Fibroblast of lung (primary cell): ENCODE measurements at regions not wholly inside any gene's neighbourhood (a gene's known extent, or its start where the extent isn't known, plus 50 kb on each side); places are given as distances from the start of the nearest gene placed in this dataset.
"Not testable (repeated sequence)": the region's sequence is repeated elsewhere in the genome, so short reads cannot be mapped to it uniquely, and the experiment has no call there.

Experiments used
- DNase-seq, 2 donors: peaks; one replicate each; pipeline versions ENCODE4 v3.0.0 to v3.0.0-alpha.2; 2010; ENCODE audit warnings: low read depth in 2 of 2
- H2AFZ ChIP-seq: 2 replicates; pipeline ENCODE4 v1.5.1; 2012; ENCODE audit warnings: low read length, control low read depth, inconsistent platforms
- H3K27ac ChIP-seq: 2 replicates; pipeline ENCODE4 v1.5.1; 2011; ENCODE audit warnings: low read length, control low read depth; ENCODE audit not compliant: insufficient read depth
- H3K27me3 ChIP-seq: 2 replicates; pipeline ENCODE4 v1.5.1; 2011; ENCODE audit warnings: mild to moderate bottlenecking, low read length; ENCODE audit not compliant: control insufficient read depth, insufficient read depth
- H3K36me3 ChIP-seq: 2 replicates; pipeline ENCODE4 v1.5.1; 2011; ENCODE audit warnings: low read length; ENCODE audit not compliant: control insufficient read depth, insufficient read depth
- H3K4me1 ChIP-seq: 2 replicates; pipeline ENCODE4 v1.5.1; 2011; ENCODE audit warnings: low read length; ENCODE audit not compliant: control insufficient read depth, insufficient read depth; ENCODE audit errors: extremely low read depth
- H3K4me2 ChIP-seq: 2 replicates; pipeline ENCODE4 v1.5.1; 2011; ENCODE audit warnings: low read length, control low read depth; ENCODE audit not compliant: insufficient read depth; ENCODE audit errors: extremely low read depth
- H3K4me3 ChIP-seq, 4 experiments: fragments of 200-600 bp in 1 of 4; sonication (generic) in 1 of 4; replicated peaks in 1 of 4; 2 replicates each; pipeline ENCODE4 v1.5.1; 2011 to 2016; ENCODE audit warnings: low read length in 4 of 4, low read depth in 3 of 4, mild to moderate bottlenecking in 3 of 4, control low read depth in 2 of 4, inconsistent platforms in 1 of 4, mixed read lengths in 1 of 4; ENCODE audit not compliant: insufficient read depth in 1 of 4; ENCODE audit errors: control extremely low read depth in 1 of 4
- H3K79me2 ChIP-seq: 2 replicates; pipeline ENCODE4 v1.5.1; 2012; ENCODE audit warnings: mild to moderate bottlenecking, low read length, inconsistent platforms; ENCODE audit not compliant: control insufficient read depth, insufficient read depth
- H3K9ac ChIP-seq: 2 replicates; pipeline ENCODE4 v1.5.1; 2011; ENCODE audit warnings: mild to moderate bottlenecking, low read length, control low read depth; ENCODE audit not compliant: insufficient read depth
- H3K9me3 ChIP-seq: 2 replicates; pipeline ENCODE4 v1.5.1; 2012; ENCODE audit warnings: low read depth, low read length; ENCODE audit not compliant: control insufficient read depth, insufficient read depth
- H4K20me1 ChIP-seq: 2 replicates; pipeline ENCODE4 v1.5.1; 2011; ENCODE audit warnings: low read length; ENCODE audit not compliant: control insufficient read depth, insufficient read depth; ENCODE audit errors: extremely low read depth
- CTCF ChIP-seq, 2 donors: IDR thresholded peaks in 1 of 2; conservative IDR thresholded peaks in 1 of 2; 1 replicate in 1 of 2; 2 replicates in 1 of 2; pipeline ENCODE4 v1.5.1; 2011 to 2012; ENCODE audit warnings: low read length in 2 of 2, control low read depth in 1 of 2, inconsistent platforms in 1 of 2, low read depth in 1 of 2, mild to moderate bottlenecking in 1 of 2
- EZH2 ChIP-seq: IDR thresholded peaks from 2 replicates; pipeline ENCODE4 v1.5.1; 2012; ENCODE audit warnings: low read length, control low read depth, mild to moderate bottlenecking; ENCODE audit errors: missing control alignments

- H3K4me1 ChIP-seq, result no peaks in the 10 kb centered on the region
- no peaks in the 10 kb centered on the region for H3K9me3 ChIP-seq
- no peak overlapping the region for H2AFZ ChIP-seq
- no peak for TF ChIP-seq EZH2
- no peak for TF ChIP-seq CTCF (conservative IDR thresholded peaks at IDR 0.05 in 1 of 2, IDR thresholded peaks at IDR 0.05 in 1 of 2; ENCODE audit: low read depth in 1 of 2, low read length in 2 of 2)
- H3K4me3 ChIP-seq, result no peak overlapping the region
- H3K4me2 ChIP-seq, result no peak overlapping the region
- no peaks in the 10 kb centered on the region for H3K36me3 ChIP-seq
- no peaks in the 10 kb centered on the region for H3K27me3 ChIP-seq
- no peak overlapping the region for H3K9ac ChIP-seq
- DNase-seq, result no peak
- H4K20me1 ChIP-seq, result no peaks in the 10 kb centered on the region
- H3K79me2 ChIP-seq, result no peaks in the 10 kb centered on the region
- H3K27ac ChIP-seq, result no peak overlapping the region
Observed at GRCh38 chr16:58863042-58863441, 128.9 kb upstream of the GOT2 start.

DNA sequence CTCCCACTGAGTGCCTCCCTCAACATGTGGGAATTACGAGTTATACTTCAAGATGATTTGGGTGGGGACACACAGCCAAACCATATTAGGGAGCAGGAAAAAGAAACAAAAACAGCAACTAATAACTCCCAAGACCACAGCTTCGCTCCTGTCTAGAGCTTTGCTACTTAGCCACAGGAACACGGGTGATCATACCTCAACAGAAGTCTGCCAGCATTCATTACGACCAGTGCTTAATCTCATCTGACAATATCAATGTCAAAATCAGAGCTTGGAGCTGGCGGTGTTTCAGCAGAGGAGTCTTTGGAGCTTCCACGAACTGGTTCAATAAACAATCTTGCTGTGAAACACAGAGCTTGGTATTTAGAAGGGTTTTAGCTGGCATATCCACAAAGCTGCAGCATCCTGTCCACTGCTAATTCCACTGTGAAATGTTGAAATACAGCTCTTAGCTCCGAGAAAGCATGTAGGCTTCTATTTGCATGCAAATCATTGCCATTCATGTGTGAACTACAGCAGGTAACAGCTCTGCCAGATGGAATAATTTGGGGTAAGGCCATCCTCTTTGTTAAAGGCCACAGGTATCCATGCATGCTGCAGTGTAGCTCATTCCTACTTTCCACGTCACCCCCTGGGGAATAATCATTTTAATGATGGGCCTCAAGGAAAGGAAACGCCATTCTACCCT, 128.4 kb upstream of the GOT2 start:
- no peak for DNase-seq
- Histone ChIP-seq H3K27me3 (no peaks in the 10 kb centered on the region), H3K4me1 (no peaks in the 10 kb centered on the region), H3K4me2 (no peak overlapping the region), H3K9me3 (no peaks in the 10 kb centered on the region), H3K9ac (no peak overlapping the region), H2AFZ (no peak overlapping the region), H3K27ac (no peak overlapping the region), H3K79me2 (no peaks in the 10 kb centered on the region), H4K20me1 (no peaks in the 10 kb centered on the region), H3K36me3 (no peaks in the 10 kb centered on the region), H3K4me3 (no peak overlapping the region)
- no peak for TF ChIP-seq CTCF (conservative IDR thresholded peaks at IDR 0.05 in 1 of 2, IDR thresholded peaks at IDR 0.05 in 1 of 2; ENCODE audit: low read depth in 1 of 2, low read length in 2 of 2)
- TF ChIP-seq EZH2, result no peak

DNA sequence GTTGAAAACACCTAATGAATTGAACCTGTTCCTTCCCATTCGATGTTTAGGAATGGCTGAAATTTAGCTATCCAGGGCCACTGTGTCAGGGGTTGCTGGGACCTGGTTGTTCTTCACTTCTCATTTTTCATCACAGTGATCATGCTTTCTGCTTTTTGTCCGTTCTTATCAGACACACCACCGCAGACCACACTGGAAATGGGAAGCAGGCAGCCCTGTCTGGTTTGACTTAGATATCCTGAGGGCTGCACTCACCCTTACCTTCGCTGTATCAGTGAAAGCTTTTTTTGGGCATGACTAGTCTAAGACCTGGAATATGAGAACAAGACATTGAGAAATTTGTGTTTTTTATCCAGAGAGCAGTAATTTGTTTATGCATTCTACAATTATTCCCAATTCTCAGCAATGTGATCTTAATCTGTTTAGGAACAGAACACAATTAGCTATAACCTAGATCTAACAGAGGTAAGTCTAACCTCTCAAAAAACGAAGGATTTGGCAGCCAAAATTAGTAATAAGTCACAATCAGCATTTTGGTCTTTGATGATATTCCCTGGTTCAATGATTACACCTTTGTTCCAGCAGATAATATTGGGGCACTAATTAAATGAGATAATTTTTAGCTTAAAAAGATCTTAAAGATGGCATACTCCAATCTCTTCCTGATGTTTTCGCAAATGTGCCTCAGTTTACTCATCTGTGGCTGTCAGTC, 126.0 kb upstream of the GOT2 start:
- no peak overlapping the region for H2AFZ ChIP-seq
- no peaks in the 10 kb centered on the region for H3K9me3 ChIP-seq
- DNase-seq, result no peak
- no peak overlapping the region for H3K4me2 ChIP-seq
- no peaks in the 10 kb centered on the region for H3K36me3 ChIP-seq
- H3K27me3 ChIP-seq, result no peaks in the 10 kb centered on the region
- no peaks in the 10 kb centered on the region for H3K79me2 ChIP-seq
- no peaks in the 10 kb centered on the region for H3K4me1 ChIP-seq
- H3K9ac ChIP-seq, result no peak overlapping the region
- H3K27ac ChIP-seq, result no peak overlapping the region
- TF ChIP-seq EZH2 (no peak), CTCF (conservative IDR thresholded peaks at IDR 0.05 in 1 of 2, IDR thresholded peaks at IDR 0.05 in 1 of 2; ENCODE audit: low read depth in 1 of 2, low read length in 2 of 2) (no peak)
- no peaks in the 10 kb centered on the region for H4K20me1 ChIP-seq
- no peak overlapping the region for H3K4me3 ChIP-seq

GRCh38 chr16:58858577-58858976, 124.5 kb upstream of the GOT2 start:
- DNase-seq, H4K20me1 ChIP-seq, H3K27ac ChIP-seq, H2AFZ ChIP-seq, H3K79me2 ChIP-seq, H3K4me2 ChIP-seq, H3K36me3 ChIP-seq, H3K9ac ChIP-seq, H3K4me3 ChIP-seq, H3K27me3 ChIP-seq, H3K4me1 ChIP-seq, H3K9me3 ChIP-seq: not testable (repeated sequence)
